NB4 (cell line): ENCODE measurements at regions not wholly inside any gene's neighbourhood (a gene's known extent, or its start where the extent isn't known, plus 50 kb on each side); places are given as distances from the start of the nearest gene placed in this dataset.

ENCODE experiments used
- MYC ChIP-seq: IDR thresholded peaks from 2 replicates; pipeline ENCODE4 v1.6.1; 2011; ENCODE audit warnings: low read depth, low read length
- POLR2A ChIP-seq: IDR thresholded peaks from 2 replicates; pipeline ENCODE4 v1.6.1; 2011; ENCODE audit warnings: mild to moderate bottlenecking; ENCODE audit not compliant: insufficient read length; ENCODE audit errors: extremely low read depth
- TF ChIP-seq, protein P1 (sequence below): IDR thresholded peaks from one replicate; pipeline ENCODE4 v1.5.1; 2012; ENCODE audit warnings: low read depth, low read length

DNA sequence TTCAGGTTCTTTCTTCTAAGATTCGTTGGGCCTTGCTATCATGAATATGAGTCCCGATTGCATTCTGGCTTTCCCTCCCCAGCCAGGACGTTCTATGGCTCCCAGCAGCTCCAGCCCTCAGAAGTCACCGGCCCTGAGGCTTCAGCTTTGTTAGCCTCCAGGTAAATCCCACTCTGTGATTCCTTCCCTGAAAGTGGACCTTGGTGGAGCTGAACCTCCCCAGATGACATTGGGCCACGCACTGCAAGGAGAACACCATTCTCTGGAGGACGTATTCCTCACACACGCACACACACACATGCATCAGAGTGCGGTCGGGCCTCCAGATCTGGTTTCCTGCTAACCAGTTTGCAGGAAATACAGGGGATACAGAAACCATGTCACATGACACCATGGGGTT lies 487.3 kb upstream of the CDH4 start:
- TF ChIP-seq, protein P1, sequence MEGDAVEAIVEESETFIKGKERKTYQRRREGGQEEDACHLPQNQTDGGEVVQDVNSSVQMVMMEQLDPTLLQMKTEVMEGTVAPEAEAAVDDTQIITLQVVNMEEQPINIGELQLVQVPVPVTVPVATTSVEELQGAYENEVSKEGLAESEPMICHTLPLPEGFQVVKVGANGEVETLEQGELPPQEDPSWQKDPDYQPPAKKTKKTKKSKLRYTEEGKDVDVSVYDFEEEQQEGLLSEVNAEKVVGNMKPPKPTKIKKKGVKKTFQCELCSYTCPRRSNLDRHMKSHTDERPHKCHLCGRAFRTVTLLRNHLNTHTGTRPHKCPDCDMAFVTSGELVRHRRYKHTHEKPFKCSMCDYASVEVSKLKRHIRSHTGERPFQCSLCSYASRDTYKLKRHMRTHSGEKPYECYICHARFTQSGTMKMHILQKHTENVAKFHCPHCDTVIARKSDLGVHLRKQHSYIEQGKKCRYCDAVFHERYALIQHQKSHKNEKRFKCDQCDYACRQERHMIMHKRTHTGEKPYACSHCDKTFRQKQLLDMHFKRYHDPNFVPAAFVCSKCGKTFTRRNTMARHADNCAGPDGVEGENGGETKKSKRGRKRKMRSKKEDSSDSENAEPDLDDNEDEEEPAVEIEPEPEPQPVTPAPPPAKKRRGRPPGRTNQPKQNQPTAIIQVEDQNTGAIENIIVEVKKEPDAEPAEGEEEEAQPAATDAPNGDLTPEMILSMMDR: no peak
- no peak for TF ChIP-seq POLR2A
- TF ChIP-seq MYC: no peak
